ENCODE measurements at regions not wholly inside any gene's neighbourhood (a gene's known extent, or its start where the extent isn't known, plus 50 kb on each side); places are given as distances from the start of the nearest gene placed in this dataset.
A peak's percentile ranks its signal among the peaks of the same experiment; 100 is the strongest.

DNA sequence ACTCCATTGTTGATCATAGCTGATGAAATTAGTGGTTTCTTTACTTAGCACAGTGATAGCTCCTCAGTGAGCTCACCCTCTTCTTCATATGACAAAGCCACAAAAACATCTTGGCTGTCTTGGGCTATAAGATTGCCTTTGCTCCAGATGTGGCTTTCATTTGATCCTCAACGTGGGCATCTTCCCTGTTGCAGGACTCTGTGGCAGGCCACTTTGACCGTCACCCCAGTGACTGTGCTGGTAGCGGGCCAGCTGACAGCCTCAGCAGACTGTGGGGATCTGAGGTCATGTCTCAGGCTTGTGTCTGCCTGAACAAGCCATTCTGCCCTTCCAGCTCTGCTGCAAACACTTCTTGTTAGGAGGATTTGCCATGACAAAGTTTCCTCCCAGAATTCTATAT is 422.2 kb downstream of the NR2F1-AS1 start:
- no peak for DNase-seq

GRCh38 chr5:93156566-93156965 is 424.5 kb downstream of the NR2F1-AS1 start:
- no peak for DNase-seq

DNA sequence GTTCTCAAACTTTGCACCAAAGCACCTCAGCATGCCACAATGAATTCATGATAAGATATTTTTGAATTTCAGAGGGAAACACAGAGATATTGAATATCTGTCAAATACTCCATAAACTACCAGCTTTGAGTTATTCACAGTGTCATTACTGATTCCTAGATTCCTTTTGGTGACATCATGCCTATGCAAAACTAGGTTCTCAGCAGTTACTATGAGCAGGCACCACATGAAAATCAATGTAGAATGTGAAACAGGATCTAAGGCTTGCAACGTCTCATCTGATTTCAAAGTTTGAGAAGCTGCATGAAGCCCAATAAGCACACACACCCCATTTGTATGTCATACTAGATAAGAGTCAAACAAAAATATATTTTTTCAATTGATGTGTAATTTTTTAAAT is 426.5 kb downstream of the NR2F1-AS1 start:
- no peak for DNase-seq

- DNase-seq: no peak
These were observed 427.6 kb downstream of the NR2F1-AS1 start for GRCh38 chr5:93153461-93153860.

- DNase-seq: no peak
These were observed 429.1 kb downstream of the NR2F1-AS1 start for GRCh38 chr5:93151896-93152295.

GRCh38 chr5:93151121-93151520 is 429.9 kb downstream of the NR2F1-AS1 start:
- DNase-seq: no peak

- no peak for DNase-seq
These were observed 430.6 kb downstream of the NR2F1-AS1 start for GRCh38 chr5:93150311-93151012.

DNA sequence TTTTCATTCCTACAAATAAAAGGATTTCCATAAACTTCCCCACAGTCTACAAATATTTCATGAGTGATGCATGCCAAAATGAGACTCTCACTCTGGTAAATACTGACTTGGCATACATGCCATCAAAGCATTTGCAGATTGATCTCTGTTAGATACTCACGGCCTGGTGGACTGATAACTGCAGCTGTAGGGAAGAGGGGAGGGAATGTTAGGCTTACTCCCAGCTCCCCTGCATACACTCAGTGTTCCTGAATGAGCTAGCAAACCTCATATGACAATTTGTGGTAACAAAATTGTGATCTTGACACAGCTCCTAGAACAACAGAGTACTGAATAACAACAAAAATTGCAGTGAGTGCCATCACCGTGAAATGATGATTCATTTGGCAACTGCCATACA is 435.3 kb downstream of the NR2F1-AS1 start:
- DNase-seq: no peak

DNA sequence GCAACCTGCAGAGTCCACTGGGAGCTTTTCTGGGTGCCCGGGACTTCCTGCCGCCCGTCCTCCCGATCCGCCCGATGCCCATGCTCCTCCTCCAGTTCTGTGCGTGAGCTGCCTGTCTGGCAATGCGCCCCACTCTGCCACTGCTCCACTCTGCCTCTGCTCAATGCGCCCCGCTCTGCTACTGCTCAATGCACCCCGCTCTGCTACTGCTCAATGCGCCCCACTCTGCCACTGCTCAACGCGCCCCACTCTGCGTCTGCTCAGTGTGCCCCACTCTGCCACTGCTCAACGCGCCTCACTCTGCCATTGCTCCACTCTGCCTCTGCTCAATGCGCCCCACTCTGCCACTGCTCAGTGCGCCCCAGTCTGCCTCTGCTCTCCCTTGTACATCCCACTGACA is 436.0 kb downstream of the NR2F1-AS1 start:
- no peak for DNase-seq

DNA sequence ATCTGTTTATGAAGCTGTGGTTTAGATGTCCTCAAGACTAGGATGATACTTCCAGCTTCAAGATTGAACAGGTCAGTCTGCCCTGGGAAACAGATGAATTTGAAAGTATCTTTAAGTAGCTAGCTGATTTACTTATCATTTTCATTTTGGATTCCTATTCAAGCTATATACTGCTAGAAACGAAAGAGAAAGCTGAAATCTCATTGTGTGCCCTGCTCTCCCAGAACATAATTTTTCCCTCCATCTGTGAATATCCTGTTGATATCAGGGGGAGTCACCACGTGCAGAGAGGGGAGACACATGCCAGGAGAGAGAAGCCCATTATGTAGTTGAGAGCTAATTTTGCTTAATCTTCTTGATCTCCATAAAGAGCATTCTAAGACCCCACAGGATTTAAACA is 439.1 kb downstream of the NR2F1-AS1 start:
- DNase-seq: peak; percentile 54

- no peak for DNase-seq
These were observed 450.2 kb downstream of the NR2F1-AS1 start for GRCh38 chr5:93130624-93131490.

DNA sequence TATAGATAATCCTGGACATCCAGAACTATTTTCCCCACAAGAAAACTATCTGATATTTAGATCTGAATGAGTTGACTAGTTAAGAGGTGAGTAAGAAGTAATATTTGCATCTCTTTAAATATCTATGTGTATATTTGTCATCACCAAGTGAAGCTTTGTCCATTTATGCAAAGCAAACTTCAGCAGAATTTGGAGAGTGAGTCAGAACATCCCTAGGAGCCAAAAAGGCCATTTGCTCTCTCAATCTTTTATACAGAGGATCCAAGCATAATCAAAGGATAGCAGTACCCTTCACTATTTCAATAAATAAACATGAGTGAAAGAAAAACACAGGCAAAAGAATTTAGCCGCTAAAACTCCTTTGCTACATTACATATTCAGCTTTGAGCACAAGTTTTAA is 454.4 kb downstream of the NR2F1-AS1 start:
- no peak for DNase-seq

DNA sequence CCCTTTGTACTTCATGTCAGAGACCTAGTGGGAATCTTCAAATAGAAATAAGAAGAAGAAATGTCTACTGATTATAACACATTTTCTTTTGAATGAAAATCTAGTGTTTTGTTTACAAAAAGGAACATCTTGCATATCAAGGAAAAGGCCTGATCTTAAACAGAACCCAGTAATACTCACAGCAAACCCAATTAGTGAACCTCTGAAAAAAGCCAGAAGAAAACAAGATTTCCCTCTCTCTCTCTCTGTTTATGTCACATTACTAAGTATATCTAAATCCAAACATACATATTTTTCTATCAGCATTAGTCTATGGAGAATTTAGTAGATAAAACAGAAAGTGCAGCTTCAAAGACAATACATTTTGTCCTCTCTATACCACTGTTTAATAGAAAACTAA is 457.9 kb downstream of the NR2F1-AS1 start:
- no peak for DNase-seq

- no peak for DNase-seq
These were observed 458.6 kb downstream of the NR2F1-AS1 start for GRCh38 chr5:93122446-93122845.

- DNase-seq: no peak
These were observed 460.2 kb downstream of the NR2F1-AS1 start for GRCh38 chr5:93120771-93121170.

- no peak for DNase-seq
These were observed 461.0 kb downstream of the NR2F1-AS1 start for GRCh38 chr5:93120051-93120450.

DNA sequence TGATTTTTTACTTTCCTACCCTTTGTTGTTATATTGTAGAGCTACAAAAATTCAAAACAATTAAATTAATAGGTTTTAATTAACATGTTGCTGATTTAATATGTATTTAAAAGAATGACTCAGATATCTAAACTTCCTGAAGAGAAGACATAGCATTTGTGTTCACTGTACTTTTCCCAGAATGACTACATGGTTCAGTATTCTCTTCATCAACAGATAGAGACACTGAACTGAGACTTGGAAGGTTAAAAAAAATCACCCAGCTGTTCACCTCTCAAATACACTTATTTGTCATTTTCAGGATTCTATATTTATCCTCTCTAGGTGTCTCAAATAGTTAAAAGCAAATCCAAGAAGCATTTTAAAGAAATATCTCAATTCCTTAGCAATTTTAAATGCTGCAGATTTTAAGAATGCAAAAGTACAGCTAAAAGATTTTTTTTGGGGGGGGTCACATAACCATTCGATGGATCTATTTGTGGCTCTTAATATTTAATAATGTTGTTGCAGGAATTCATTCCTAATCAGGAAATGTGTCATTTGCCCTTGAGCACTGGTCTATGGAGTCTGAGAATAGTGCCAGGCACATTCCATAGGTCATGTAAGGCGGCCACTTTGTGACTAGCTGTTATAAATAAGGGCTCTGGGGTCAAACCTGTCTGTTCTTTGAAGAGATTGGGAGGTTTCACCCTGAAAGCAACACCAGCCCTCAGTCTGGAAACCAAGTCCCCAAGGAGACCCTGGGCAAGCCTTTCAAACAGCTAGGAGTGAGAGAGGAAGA is 463.1 kb downstream of the NR2F1-AS1 start:
- DNase-seq: no peak

DNA sequence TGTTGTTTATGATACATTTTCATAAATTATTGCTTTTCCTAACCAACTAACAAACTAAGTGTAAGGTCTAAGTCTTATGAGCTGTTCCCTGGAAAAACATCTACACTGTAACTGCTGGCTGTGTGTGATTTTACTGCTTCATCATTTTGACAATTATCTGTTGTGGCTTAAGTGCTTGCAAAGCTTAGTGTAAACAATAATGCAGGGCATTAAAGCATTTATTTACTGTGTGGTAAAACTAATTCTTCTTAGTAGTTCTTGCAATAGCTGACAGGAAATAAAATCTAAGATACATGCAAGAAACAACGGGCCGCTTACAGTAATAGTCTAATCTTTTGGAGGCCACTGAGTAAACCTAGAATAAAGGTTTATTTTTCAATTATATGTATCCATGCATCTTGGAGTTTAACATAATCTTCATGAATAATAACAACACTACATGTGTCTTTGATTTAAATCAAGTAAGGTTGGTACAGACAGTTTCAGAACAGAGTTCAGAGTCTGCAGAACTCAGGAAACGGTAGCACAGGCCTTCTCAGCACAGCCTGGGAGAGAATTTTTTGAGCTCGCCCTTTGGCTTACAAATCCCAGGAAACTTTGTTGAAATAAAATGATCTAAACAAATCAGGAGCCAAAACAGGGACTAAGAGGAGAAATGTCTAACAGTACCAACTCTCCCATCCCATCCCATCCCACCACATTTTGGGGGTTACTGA is 473.1 kb downstream of the NR2F1-AS1 start:
- DNase-seq: no peak

GRCh38 chr5:93107141-93107540 is 473.9 kb downstream of the NR2F1-AS1 start:
- peak; percentile 9 for DNase-seq

- no peak for DNase-seq
These were observed 479.4 kb downstream of the NR2F1-AS1 start for GRCh38 chr5:93101661-93102060.

- DNase-seq: peak; percentile 49
These were observed 480.0 kb downstream of the NR2F1-AS1 start for GRCh38 chr5:93100976-93101375.

DNA sequence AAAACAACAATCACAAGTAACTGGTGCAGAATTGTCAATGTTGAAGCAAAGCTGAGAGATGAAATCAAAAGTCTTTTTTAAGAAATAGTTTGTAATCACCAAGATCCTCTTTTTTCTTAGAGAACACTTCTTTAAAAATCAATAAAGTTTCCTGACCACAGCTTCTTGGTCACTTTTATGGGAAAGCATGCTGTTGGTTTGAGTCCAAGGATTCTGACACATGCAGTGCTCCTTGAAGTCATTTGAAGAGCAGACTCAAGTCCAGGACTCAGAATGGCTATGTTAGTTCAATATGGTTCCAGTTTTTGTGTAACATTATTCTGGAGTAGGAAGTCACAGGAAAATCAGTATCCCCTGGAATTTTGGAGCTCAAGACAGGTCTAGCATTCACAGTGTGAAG is 480.6 kb downstream of the NR2F1-AS1 start:
- DNase-seq: no peak

- no peak for DNase-seq
These were observed 481.1 kb downstream of the NR2F1-AS1 start for GRCh38 chr5:93099902-93100347.

Measured in NCI-H82 (cell line).